A204.1 (cell line): ENCODE measurements at regions not wholly inside any gene's neighbourhood (a gene's known extent, or its start where the extent isn't known, plus 50 kb on each side); places are given as distances from the start of the nearest gene placed in this dataset.
"Not testable (repeated sequence)": the region's sequence is repeated elsewhere in the genome, so short reads cannot be mapped to it uniquely, and the experiment has no call there.

ENCODE experiments used
- FAIRE-seq: peaks from 2 replicates; lab custom pipeline; 2012; peaks lifted over from hg19 to GRCh38; lab: Jason Lieb, UNC

DNA sequence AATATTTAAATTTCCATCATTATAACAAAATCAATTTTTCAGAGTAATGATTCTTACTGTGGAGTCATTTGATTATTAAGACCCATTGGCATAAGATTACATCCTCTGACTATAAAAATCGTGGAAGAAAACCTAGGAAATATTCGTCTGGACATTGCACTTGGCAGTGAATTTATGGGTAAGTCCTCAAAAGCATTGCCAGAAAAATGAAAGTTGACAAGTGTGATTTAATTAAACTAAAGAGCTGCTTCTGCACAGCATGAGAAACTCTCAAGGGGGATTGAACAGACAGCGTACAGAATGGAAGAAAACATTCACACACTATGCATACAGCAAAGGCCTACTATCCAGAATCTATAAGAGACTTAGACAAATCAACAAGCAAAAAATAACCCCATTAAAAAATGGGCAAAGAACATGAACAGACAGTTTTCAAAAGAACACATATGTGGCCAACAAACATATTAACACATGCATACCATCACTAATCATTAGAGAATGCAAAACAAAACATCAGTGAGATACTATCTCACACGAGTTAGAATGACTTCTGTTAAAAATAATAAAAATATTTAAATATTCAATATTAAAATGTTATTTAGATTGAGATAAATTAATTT lies 111.4 kb downstream of the CCDC74A start:
- not testable (repeated sequence) for FAIRE-seq

DNA sequence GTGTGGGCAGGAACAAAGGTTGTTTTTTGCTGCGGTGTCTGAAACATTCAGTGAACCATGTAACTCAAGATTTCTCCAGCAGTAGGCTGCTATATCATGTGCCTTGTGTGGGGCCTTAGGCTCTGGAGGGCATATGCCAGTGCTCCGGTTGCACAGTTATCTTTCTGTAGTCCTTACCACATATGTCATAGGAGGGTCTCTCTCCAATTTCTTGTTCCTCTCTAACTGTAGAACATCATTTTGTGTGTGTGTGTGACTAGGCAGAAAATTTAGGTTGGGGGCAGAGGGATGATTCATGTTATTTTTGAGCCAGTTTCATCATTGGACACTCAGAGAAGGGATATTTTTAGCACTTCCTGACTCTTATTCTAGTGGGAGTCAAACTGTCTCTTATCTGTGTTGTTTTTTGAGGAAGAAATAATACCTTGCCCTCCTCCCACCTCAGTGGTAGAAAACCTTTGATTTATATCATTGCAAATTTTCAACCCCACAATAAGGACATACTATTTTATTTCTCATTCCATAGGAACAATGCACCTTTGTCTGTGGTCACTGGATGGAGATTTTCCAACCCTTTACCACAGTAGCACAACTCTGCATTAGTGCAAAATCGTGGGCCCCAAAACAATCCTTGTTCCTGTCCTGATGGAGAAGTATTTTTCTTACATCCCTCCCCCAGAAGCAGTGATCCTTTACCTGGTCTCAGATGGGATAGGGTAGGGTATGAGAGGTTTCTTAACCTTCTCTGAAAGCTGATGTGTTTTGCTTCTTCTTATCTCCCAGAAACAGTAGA lies 113.9 kb downstream of the CCDC74A start:
- no peak for FAIRE-seq

- FAIRE-seq, result not testable (repeated sequence)
Measured at GRCh38 chr2:131643180-131643579, 115.5 kb downstream of the CCDC74A start.

GRCh38 chr2:131645177-131645765 lies 117.6 kb downstream of the CCDC74A start:
- no peak for FAIRE-seq

DNA sequence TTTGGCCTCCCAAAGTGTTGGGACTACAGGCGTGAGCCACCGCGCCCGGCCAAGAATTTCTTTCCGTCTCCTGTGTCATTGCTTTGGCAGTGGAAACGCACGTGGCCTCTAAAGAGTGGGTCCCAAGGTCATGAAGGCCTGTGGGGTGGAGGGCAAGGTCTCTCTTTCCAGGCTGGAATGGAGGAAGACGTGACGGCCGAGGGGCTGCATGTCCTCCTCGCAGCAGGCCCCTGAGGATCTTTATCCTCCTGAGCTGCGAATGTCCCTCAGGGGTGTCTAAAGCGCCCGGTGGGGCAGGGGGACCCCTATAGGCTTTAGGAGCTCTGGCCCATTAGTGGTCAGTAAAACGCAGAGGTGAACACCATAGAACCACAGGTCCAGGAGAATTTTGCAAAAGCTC lies 118.5 kb downstream of the CCDC74A start:
- not testable (repeated sequence) for FAIRE-seq

DNA sequence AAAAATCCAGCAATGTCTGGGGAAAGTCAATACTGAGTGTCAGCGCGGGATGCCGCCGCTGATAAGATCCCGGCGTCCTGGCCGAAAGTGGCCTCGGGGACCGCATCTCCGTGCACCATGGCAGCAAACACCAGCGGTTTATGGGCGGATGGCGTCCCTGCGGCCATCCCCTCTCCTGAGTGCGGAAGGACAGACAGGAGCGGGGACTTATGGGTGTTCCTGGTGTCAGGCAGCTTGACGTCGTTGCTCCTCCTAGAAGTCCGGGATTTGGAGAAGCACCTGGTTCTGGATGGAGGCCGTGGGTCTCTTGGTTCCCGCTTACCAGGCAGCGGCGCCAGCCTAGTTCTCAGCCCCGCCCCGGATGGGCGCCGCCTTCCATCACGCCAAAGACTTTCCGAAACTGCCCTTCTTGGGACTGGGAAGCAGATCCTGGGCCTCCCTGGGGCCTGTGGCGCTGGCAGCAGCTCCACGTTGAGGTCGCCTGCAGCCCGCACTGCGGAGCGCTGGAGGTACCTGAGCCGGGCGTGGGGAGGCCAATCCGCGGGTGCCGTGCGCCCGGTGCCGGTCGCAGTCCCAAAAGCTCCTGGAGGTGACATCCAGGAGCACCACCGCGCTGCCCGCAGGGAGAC lies 119.1 kb downstream of the CCDC74A start:
- no peak for FAIRE-seq

- not testable (repeated sequence) for FAIRE-seq
Measured at GRCh38 chr2:131648565-131648964, 120.9 kb downstream of the CCDC74A start.

DNA sequence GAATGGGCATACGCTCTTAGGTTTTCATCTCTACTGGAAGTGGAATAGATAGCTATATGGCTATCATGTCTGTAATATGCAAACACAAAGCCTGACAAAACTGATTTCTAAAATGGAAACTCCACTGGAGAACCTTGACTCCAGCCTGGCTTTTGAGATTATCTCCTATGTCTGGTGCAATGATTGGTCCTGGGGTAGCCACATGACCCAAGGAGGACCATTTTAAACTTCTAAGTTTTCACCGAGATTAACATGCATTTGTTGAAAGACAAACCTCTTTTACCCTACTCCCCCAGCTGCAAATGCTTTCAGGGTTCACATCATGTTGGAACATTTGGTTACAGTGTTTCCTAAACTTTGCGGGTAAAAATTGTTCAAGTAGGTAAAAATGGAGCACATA lies 124.6 kb downstream of the CCDC74A start:
- not testable (repeated sequence) for FAIRE-seq

- FAIRE-seq, result not testable (repeated sequence)
Measured at GRCh38 chr2:131654107-131654506, 126.4 kb downstream of the CCDC74A start.

- no peak for FAIRE-seq
Measured at GRCh38 chr2:131656816-131657633, 129.3 kb downstream of the CCDC74A start.

GRCh38 chr2:131657895-131658768 lies 130.4 kb downstream of the CCDC74A start:
- FAIRE-seq, result no peak

GRCh38 chr2:131658769-131659131 lies 131.1 kb downstream of the CCDC74A start:
- FAIRE-seq, result no peak

GRCh38 chr2:131659168-131659572 lies 131.5 kb downstream of the CCDC74A start:
- FAIRE-seq, result no peak

- not testable (repeated sequence) for FAIRE-seq
Measured at GRCh38 chr2:131661101-131661782, 133.6 kb downstream of the CCDC74A start.

GRCh38 chr2:131661884-131662535 lies 134.3 kb downstream of the CCDC74A start:
- FAIRE-seq, result not testable (repeated sequence)

- FAIRE-seq, result not testable (repeated sequence)
Measured at GRCh38 chr2:131663501-131663900, 135.8 kb downstream of the CCDC74A start.

DNA sequence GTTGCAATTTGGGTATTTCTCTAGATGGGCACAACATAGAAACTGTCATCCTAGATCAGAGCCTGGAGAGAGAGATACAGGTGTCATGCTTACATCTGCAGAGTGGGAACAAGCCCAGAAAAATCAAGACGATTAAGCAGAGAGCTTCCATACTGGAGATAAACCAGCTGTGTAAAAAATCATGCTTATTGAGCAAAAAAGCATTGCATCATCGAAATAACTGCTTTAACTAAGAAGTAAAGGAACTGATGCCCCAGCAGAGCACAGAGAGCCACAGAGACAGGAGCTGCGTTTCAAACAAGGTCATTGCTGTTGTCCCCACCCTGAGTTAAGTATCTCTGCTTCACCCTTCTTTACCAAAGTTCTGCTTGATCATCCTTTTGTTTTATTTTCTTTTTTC lies 138.0 kb downstream of the CCDC74A start:
- FAIRE-seq, result not testable (repeated sequence)

GRCh38 chr2:131668794-131669540 lies 141.3 kb downstream of the CCDC74A start:
- not testable (repeated sequence) for FAIRE-seq

- not testable (repeated sequence) for FAIRE-seq
Measured at GRCh38 chr2:131671841-131672470, 144.3 kb downstream of the CCDC74A start.
